Endodermal cell (in vitro differentiated cells): ENCODE measurements at regions not wholly inside any gene's neighbourhood (a gene's known extent, or its start where the extent isn't known, plus 50 kb on each side); places are given as distances from the start of the nearest gene placed in this dataset.

ENCODE experiments used
- DNase-seq: peaks from one replicate; pipeline ENCODE4 v3.0.0-alpha.2; 2017
- H3K27ac ChIP-seq: 2 replicates; pipeline ENCODE4 v1.5.1; 2013; ENCODE audit warnings: mild to moderate bottlenecking, low read depth, low read length, moderate library complexity
- H3K27me3 ChIP-seq: 2 replicates; pipeline ENCODE4 v1.6.1; 2013; ENCODE audit warnings: mild to moderate bottlenecking, low read length, moderate library complexity; ENCODE audit not compliant: insufficient read depth, control insufficient read depth, poor library complexity, severe bottlenecking
- H3K36me3 ChIP-seq: 2 replicates; pipeline ENCODE4 v1.7.0; 2013; ENCODE audit warnings: mild to moderate bottlenecking, low read length, moderate library complexity; ENCODE audit not compliant: control insufficient read depth, insufficient read depth
- H3K4me1 ChIP-seq: one replicate; pipeline ENCODE4 v1.7.0; 2013; ENCODE audit warnings: low read length; ENCODE audit not compliant: control insufficient read depth, insufficient read depth
- H3K4me3 ChIP-seq: 2 replicates; pipeline ENCODE4 v1.5.1; 2013; ENCODE audit warnings: mild to moderate bottlenecking, low read length, moderate library complexity
- H3K9ac ChIP-seq: 2 replicates; pipeline ENCODE4 v1.6.1; 2013; ENCODE audit warnings: mild to moderate bottlenecking, low read length, moderate library complexity; ENCODE audit not compliant: poor library complexity, severe bottlenecking; ENCODE audit errors: extremely low read depth
- H3K9me3 ChIP-seq: 2 replicates; pipeline ENCODE4 v1.6.1; 2013; ENCODE audit warnings: mild to moderate bottlenecking, low read length, moderate library complexity; ENCODE audit not compliant: control insufficient read depth
- H3K27ac Mint-ChIP-seq: 2 replicates; pipeline ENCODE4 v1.8.0; 2020; ENCODE audit warnings: mixed read lengths
- H3K27me3 Mint-ChIP-seq: 2 replicates; pipeline ENCODE4 v1.8.0; 2021; ENCODE audit warnings: mild to moderate bottlenecking, mixed read lengths; ENCODE audit not compliant: insufficient read depth
- H3K36me3 Mint-ChIP-seq: 2 replicates; pipeline ENCODE4 v1.8.0; 2020; ENCODE audit warnings: low read depth, mixed read lengths
- H3K4me1 Mint-ChIP-seq: 2 replicates; pipeline ENCODE4 v1.8.0; 2020; ENCODE audit warnings: mixed read lengths
- H3K4me3 Mint-ChIP-seq: 2 replicates; pipeline ENCODE4 v1.8.0; 2020; ENCODE audit warnings: mild to moderate bottlenecking, moderate library complexity, mixed read lengths
- H3K9me3 Mint-ChIP-seq: 2 replicates; pipeline ENCODE4 v1.8.0; 2020; ENCODE audit warnings: mild to moderate bottlenecking, mixed read lengths
- WGBS, 2 experiments: methylation state at CpG; one replicate each; pipeline versions ENCODE4 v1.1.5 to v1.1.7; 2013; ENCODE audit warnings: missing lambda C conversion rate in 2 of 2, mixed read lengths in 1 of 2; ENCODE audit not compliant: insufficient coverage in 1 of 2, insufficient read length in 1 of 2; 5-methylcytosine and 5-hydroxymethylcytosine counted together
- TF ChIP-seq, protein P1 (sequence below): fragments of 200-600 bp; sonication (generic); conservative IDR thresholded peaks from 2 replicates; pipeline ENCODE4 v1.5.0; 2021; ENCODE audit warnings: antibody characterized with exemption, mild to moderate bottlenecking

GRCh38 chr13:23959231-23959862 is 62.0 kb upstream of the C1QTNF9B start:
- Histone ChIP-seq H3K4me3 (no peak overlapping the region), H3K36me3 (no peaks in the 10 kb centered on the region), H3K4me1 (no peaks in the 10 kb centered on the region), H3K27me3 (no peaks in the 10 kb centered on the region), H3K9me3 (no peaks in the 10 kb centered on the region), H3K27ac (no peak overlapping the region), H3K9ac (no peak overlapping the region)
- H3K4me1 Mint-ChIP-seq, result peaks cover 12% of the 10 kb centered on the region
- 76 to 79% methylated on average over 2 of the region's 2 CpGs for WGBS, 2 experiments
- no peaks in the 10 kb centered on the region for H3K36me3 Mint-ChIP-seq
- no peak for DNase-seq
- H3K9me3 Mint-ChIP-seq, result no peaks in the 10 kb centered on the region
- H3K27ac Mint-ChIP-seq, result peak overlapping the region; percentile 35
- TF ChIP-seq, protein P1, sequence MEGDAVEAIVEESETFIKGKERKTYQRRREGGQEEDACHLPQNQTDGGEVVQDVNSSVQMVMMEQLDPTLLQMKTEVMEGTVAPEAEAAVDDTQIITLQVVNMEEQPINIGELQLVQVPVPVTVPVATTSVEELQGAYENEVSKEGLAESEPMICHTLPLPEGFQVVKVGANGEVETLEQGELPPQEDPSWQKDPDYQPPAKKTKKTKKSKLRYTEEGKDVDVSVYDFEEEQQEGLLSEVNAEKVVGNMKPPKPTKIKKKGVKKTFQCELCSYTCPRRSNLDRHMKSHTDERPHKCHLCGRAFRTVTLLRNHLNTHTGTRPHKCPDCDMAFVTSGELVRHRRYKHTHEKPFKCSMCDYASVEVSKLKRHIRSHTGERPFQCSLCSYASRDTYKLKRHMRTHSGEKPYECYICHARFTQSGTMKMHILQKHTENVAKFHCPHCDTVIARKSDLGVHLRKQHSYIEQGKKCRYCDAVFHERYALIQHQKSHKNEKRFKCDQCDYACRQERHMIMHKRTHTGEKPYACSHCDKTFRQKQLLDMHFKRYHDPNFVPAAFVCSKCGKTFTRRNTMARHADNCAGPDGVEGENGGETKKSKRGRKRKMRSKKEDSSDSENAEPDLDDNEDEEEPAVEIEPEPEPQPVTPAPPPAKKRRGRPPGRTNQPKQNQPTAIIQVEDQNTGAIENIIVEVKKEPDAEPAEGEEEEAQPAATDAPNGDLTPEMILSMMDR, result no peak
- no peaks in the 10 kb centered on the region for H3K27me3 Mint-ChIP-seq
- H3K4me3 Mint-ChIP-seq, result no peak overlapping the region

DNA sequence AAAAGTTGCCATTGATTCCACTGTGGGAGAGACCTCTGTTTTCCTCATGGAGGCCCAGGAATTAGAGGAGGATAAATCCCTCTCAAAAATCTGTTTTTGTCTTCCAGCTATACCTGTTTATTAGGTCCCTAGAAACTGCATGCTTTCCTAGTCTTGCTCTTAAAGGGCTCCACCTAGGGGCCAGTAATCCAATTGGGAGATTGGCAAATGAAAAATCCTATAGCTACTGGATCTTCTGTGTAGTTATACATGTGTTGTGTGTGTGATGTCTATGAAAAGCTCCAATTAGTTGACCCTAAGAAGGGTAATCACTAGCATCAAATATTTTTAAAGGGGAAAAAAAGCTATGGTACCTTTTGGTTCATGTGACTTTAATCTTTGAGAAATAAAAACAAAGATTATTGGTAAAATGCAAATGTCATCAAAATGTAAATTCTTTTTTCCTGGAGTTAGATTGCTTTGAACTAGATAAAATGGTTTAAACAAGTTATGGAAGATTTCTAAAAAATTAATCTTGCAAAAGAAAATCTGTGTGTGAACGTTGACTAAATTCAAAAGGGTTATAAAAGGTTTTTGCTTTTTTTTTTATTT is 63.4 kb upstream of the C1QTNF9B start:
- H3K9me3 Mint-ChIP-seq, result no peaks in the 10 kb centered on the region
- peak; percentile 65 for DNase-seq

GRCh38 chr13:23963184-23963931 is 66.1 kb upstream of the C1QTNF9B start:
- Histone ChIP-seq H3K4me3 (no peak overlapping the region), H3K9me3 (no peaks in the 10 kb centered on the region), H3K4me1 (no peaks in the 10 kb centered on the region), H3K36me3 (no peaks in the 10 kb centered on the region), H3K27me3 (no peaks in the 10 kb centered on the region), H3K9ac (no peak overlapping the region), H3K27ac (no peak overlapping the region)
- Mint-ChIP-seq H3K4me1 (peaks cover 12% of the 10 kb centered on the region), H3K36me3 (no peaks in the 10 kb centered on the region), H3K4me3 (no peak overlapping the region), H3K27me3 (no peaks in the 10 kb centered on the region), H3K9me3 (no peaks in the 10 kb centered on the region), H3K27ac (no peak overlapping the region)
- TF ChIP-seq, protein P1, result no peak
- 77 to 97% methylated on average over 4 to 7 of the region's 7 CpGs for WGBS, 2 experiments
- no peak for DNase-seq

More for the DNA sequence above, 63.4 kb upstream of the C1QTNF9B start:
- H3K4me1 ChIP-seq, result no peaks in the 10 kb centered on the region
- Mint-ChIP-seq H3K4me3 (no peak overlapping the region), H3K4me1 (peaks cover 12% of the 10 kb centered on the region), H3K27me3 (no peaks in the 10 kb centered on the region), H3K36me3 (no peaks in the 10 kb centered on the region), H3K27ac (peak overlapping the region; percentile 50)
- H3K4me3 ChIP-seq, result no peak overlapping the region
- H3K9me3 ChIP-seq, result no peaks in the 10 kb centered on the region
- no peak overlapping the region for H3K9ac ChIP-seq
- no peak overlapping the region for H3K27ac ChIP-seq
- H3K27me3 ChIP-seq, result no peaks in the 10 kb centered on the region
- whole genome bisulfite sequencing, 2 experiments, result 60 to 88% methylated on average over 1 of the region's 1 CpG
- TF ChIP-seq, protein P1, result peak; percentile 89
- no peaks in the 10 kb centered on the region for H3K36me3 ChIP-seq
